ENCODE measurements at regions not wholly inside any gene's neighbourhood (a gene's known extent, or its start where the extent isn't known, plus 50 kb on each side); places are given as distances from the start of the nearest gene placed in this dataset.

GRCh38 chr11:88431675-88432341 is 94.3 kb upstream of the CTSC start:
- no peak overlapping the region for H3K9ac ChIP-seq (ENCODE audit: insufficient read depth in 1 of 2, low read length in 2 of 2)
- ATAC-seq (ENCODE audit: insufficient read depth, low FRiP score) (no peak), DNase-seq (no peak)
- 87 to 95% methylated on average over 9 of the region's 9 CpGs for WGBS, 2 donors
- no peak for TF ChIP-seq CTCF (IDR thresholded peaks at IDR 0.05; ENCODE audit: control extremely low read depth, extremely low read depth)
- H3K4me1 ChIP-seq (ENCODE audit: control insufficient read depth in 5 of 5, insufficient read depth in 5 of 5, low read length in 5 of 5) = no peaks in the 10 kb centered on the region
- H3K36me3 ChIP-seq (ENCODE audit: control insufficient read depth in 4 of 4, insufficient read depth in 4 of 4, low read length in 4 of 4) = no peaks in the 10 kb centered on the region
- no peak overlapping the region for H3K27ac ChIP-seq (ENCODE audit: low read depth in 1 of 2, low read length in 1 of 2)
- H3K4me3 ChIP-seq = no peak overlapping the region
- peaks cover 0 to 3% (median 0%) of the 10 kb centered on the region in 4 donors for H3K9me3 ChIP-seq (ENCODE audit: control insufficient read depth in 4 of 4, insufficient read depth in 3 of 4, low read length in 3 of 4)
- H3K27me3 ChIP-seq (ENCODE audit: control insufficient read depth in 3 of 3, insufficient read depth in 3 of 3, low read length in 2 of 3) = no peaks in the 10 kb centered on the region

- H3K9ac ChIP-seq (ENCODE audit: insufficient read depth in 1 of 2, low read length in 2 of 2) = no peak overlapping the region
- no peak for DNase-seq
- H3K4me1 ChIP-seq (ENCODE audit: control insufficient read depth in 5 of 5, insufficient read depth in 5 of 5, low read length in 5 of 5) = no peaks in the 10 kb centered on the region
- peaks cover 0 to 3% (median 0%) of the 10 kb centered on the region in 4 donors for H3K9me3 ChIP-seq (ENCODE audit: control insufficient read depth in 4 of 4, insufficient read depth in 3 of 4, low read length in 3 of 4)
- no peaks in the 10 kb centered on the region for H3K36me3 ChIP-seq (ENCODE audit: control insufficient read depth in 4 of 4, insufficient read depth in 4 of 4, low read length in 4 of 4)
- H3K27me3 ChIP-seq (ENCODE audit: control insufficient read depth in 3 of 3, insufficient read depth in 3 of 3, low read length in 2 of 3) = no peaks in the 10 kb centered on the region
- no peak for ATAC-seq (ENCODE audit: insufficient read depth, low FRiP score)
- H3K4me3 ChIP-seq = no peak overlapping the region
- TF ChIP-seq CTCF (IDR thresholded peaks at IDR 0.05; ENCODE audit: control extremely low read depth, extremely low read depth) = no peak
- 79 to 81% methylated on average over 1 of the region's 1 CpG for WGBS, 2 donors
- H3K27ac ChIP-seq (ENCODE audit: low read depth in 1 of 2, low read length in 1 of 2) = no peak overlapping the region
Measured at GRCh38 chr11:88428959-88429358, 91.4 kb upstream of the CTSC start.

GRCh38 chr11:88427719-88428118 is 90.2 kb upstream of the CTSC start:
- no peak for TF ChIP-seq CTCF (IDR thresholded peaks at IDR 0.05; ENCODE audit: control extremely low read depth, extremely low read depth)
- no peaks in the 10 kb centered on the region for H3K4me1 ChIP-seq (ENCODE audit: control insufficient read depth in 5 of 5, insufficient read depth in 5 of 5, low read length in 5 of 5)
- no peak overlapping the region for H3K27ac ChIP-seq (ENCODE audit: low read depth in 1 of 2, low read length in 1 of 2)
- WGBS, 2 donors = 96% methylated on average over 2 of the region's 2 CpGs
- ATAC-seq (ENCODE audit: insufficient read depth, low FRiP score) = no peak
- no peaks in the 10 kb centered on the region for H3K27me3 ChIP-seq (ENCODE audit: control insufficient read depth in 3 of 3, insufficient read depth in 3 of 3, low read length in 2 of 3)
- no peaks in the 10 kb centered on the region for H3K36me3 ChIP-seq (ENCODE audit: control insufficient read depth in 4 of 4, insufficient read depth in 4 of 4, low read length in 4 of 4)
- peaks cover 0 to 3% (median under 1%) of the 10 kb centered on the region in 4 donors for H3K9me3 ChIP-seq (ENCODE audit: control insufficient read depth in 4 of 4, insufficient read depth in 3 of 4, low read length in 3 of 4)
- no peak overlapping the region for H3K4me3 ChIP-seq
- no peak for DNase-seq
- no peak overlapping the region for H3K9ac ChIP-seq (ENCODE audit: insufficient read depth in 1 of 2, low read length in 2 of 2)

GRCh38 chr11:88424881-88425280 is 87.3 kb upstream of the CTSC start:
- TF ChIP-seq CTCF (IDR thresholded peaks at IDR 0.05; ENCODE audit: control extremely low read depth, extremely low read depth) = no peak
- peaks cover 0 to 2% (median under 1%) of the 10 kb centered on the region in 4 donors for H3K9me3 ChIP-seq (ENCODE audit: control insufficient read depth in 4 of 4, insufficient read depth in 3 of 4, low read length in 3 of 4)
- H3K27ac ChIP-seq (ENCODE audit: low read depth in 1 of 2, low read length in 1 of 2) = no peak overlapping the region
- H3K9ac ChIP-seq (ENCODE audit: insufficient read depth in 1 of 2, low read length in 2 of 2) = no peak overlapping the region
- no peak overlapping the region for H3K4me3 ChIP-seq
- peaks cover 0 to 20% (median 8%) of the 10 kb centered on the region in 5 donors for H3K4me1 ChIP-seq (ENCODE audit: control insufficient read depth in 5 of 5, insufficient read depth in 5 of 5, low read length in 5 of 5)
- H3K36me3 ChIP-seq (ENCODE audit: control insufficient read depth in 4 of 4, insufficient read depth in 4 of 4, low read length in 4 of 4) = no peaks in the 10 kb centered on the region
- 83 to 85% methylated on average over 6 of the region's 6 CpGs for WGBS, 2 donors
- DNase-seq (no peak), ATAC-seq (ENCODE audit: insufficient read depth, low FRiP score) (no peak)
- no peaks in the 10 kb centered on the region for H3K27me3 ChIP-seq (ENCODE audit: control insufficient read depth in 3 of 3, insufficient read depth in 3 of 3, low read length in 2 of 3)
